ENCODE measurements at regions not wholly inside any gene's neighbourhood (a gene's known extent, or its start where the extent isn't known, plus 50 kb on each side); places are given as distances from the start of the nearest gene placed in this dataset.

DNA sequence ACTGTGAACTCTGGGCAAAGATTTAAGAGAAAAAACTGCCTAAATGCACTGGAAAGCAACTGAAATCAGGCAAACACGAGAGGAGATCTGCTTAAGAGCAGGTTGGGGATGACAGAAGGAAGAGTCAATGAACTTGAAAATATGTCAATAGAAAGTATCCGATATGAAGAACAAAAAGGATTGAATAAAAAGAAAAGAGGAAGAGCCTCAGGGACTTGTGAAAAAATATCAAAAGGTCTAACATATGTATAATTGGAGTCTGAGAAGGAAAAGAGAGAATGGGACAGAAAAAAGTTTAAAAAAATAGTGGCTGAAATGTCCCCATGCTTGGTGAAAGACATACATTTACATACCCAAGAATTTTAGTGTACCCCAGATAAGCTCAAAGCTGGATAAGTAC, 195.5 kb downstream of the COPRS start:
- 81 to 82% methylated on average over 2 of the region's 2 CpGs for WGBS, 2 donors (ENCODE audit: low coverage in 1 of 2)
- Histone ChIP-seq H3K4me1 (no peaks in the 10 kb centered on the region), H3K36me3 (no peaks in the 10 kb centered on the region), H3K4me3 (no peak overlapping the region), H3K9me3 (peaks cover 16 to 20% of the 10 kb centered on the region in 2 donors), H3K27me3 (no peaks in the 10 kb centered on the region), H3K27ac (no peak overlapping the region)
- TF ChIP-seq EP300 (IDR thresholded peaks at IDR 0.05; ENCODE audit: low read depth) (no peak), POLR2A (IDR thresholded peaks at IDR 0.05) (no peak), POLR2AphosphoS5 (IDR thresholded peaks at IDR 0.05) (no peak)
- TF ChIP-seq, protein P1, sequence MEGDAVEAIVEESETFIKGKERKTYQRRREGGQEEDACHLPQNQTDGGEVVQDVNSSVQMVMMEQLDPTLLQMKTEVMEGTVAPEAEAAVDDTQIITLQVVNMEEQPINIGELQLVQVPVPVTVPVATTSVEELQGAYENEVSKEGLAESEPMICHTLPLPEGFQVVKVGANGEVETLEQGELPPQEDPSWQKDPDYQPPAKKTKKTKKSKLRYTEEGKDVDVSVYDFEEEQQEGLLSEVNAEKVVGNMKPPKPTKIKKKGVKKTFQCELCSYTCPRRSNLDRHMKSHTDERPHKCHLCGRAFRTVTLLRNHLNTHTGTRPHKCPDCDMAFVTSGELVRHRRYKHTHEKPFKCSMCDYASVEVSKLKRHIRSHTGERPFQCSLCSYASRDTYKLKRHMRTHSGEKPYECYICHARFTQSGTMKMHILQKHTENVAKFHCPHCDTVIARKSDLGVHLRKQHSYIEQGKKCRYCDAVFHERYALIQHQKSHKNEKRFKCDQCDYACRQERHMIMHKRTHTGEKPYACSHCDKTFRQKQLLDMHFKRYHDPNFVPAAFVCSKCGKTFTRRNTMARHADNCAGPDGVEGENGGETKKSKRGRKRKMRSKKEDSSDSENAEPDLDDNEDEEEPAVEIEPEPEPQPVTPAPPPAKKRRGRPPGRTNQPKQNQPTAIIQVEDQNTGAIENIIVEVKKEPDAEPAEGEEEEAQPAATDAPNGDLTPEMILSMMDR (IDR thresholded peaks at IDR 0.05) = no peak
- intact Hi-C loops (cut with DNase I; ENCODE audit: low total_unique reads) = no loop called here
- DNase-seq = no peak
- in situ Hi-C loops (cut with MboI; ENCODE audit: low pct_ligation_motif_present in 1 of 4, low pct_unique_long_range_greater_than_20kb in 1 of 4, low sequenced_read_pairs in 3 of 4) = no loop called here

DNA sequence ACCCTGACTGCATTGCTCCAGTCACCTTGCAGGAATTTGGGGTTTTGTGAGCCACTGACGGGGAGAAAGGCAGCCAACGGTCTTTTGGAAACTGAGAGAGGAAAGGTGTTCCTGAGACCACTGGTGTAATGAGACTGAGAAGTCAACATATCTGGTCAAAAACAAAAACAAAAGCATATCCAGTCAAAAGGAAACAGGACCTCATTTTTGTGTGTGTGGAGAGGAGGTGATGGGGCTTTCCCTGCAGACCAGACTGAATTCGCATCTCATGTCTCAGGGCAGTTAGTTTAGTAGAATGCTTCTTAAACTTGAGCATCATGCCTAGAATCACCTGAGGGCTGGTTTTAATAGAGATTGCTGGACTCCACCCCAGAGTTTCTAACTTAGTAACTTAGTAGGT, 198.4 kb downstream of the COPRS start:
- no peaks in the 10 kb centered on the region for H3K4me1 ChIP-seq
- WGBS, 2 donors (ENCODE audit: low coverage in 1 of 2) = 79% methylated on average over 3 of the region's 3 CpGs; no CpG with 5 or more reads in 1 of the 2 donors
- TF ChIP-seq, protein P1 (IDR thresholded peaks at IDR 0.05) = no peak
- TF ChIP-seq POLR2A (IDR thresholded peaks at IDR 0.05) (no peak), EP300 (IDR thresholded peaks at IDR 0.05; ENCODE audit: low read depth) (no peak), POLR2AphosphoS5 (IDR thresholded peaks at IDR 0.05) (no peak)
- H3K9me3 ChIP-seq = peaks cover 16 to 20% of the 10 kb centered on the region in 2 donors
- no peak overlapping the region for H3K4me3 ChIP-seq
- intact Hi-C loops (cut with DNase I; ENCODE audit: low total_unique reads) (no loop called here), in situ Hi-C loops (cut with MboI; ENCODE audit: low pct_ligation_motif_present in 1 of 4, low pct_unique_long_range_greater_than_20kb in 1 of 4, low sequenced_read_pairs in 3 of 4) (no loop called here)
- H3K27ac ChIP-seq = no peak overlapping the region
- no peak for DNase-seq
- no peaks in the 10 kb centered on the region for H3K27me3 ChIP-seq
- no peaks in the 10 kb centered on the region for H3K36me3 ChIP-seq

DNA sequence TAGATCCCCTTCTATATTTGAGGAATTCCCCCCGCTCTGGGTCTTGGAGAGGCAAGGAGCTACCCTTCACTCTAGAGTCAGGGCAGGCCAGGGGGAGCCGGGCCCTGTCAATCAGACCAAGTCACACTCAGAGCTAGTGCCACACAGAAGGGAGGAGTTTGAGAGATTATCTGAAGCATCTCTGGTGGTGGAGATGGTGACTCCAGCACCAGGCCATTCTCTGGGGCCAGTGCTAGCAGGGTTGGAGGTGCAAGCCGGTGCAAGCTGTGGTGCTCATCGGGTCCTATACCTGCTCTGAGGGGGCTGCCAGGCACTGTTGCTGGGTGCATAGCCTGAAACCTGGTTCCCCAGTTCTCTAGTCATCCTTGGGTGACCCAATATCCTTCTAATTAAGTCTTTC, 201.2 kb downstream of the COPRS start:
- Histone ChIP-seq H3K27me3 (no peaks in the 10 kb centered on the region), H3K4me3 (no peak overlapping the region), H3K9me3 (peaks cover 3 to 4% of the 10 kb centered on the region in 2 donors), H3K27ac (no peak overlapping the region), H3K4me1 (no peaks in the 10 kb centered on the region), H3K36me3 (no peaks in the 10 kb centered on the region)
- in situ Hi-C loops (cut with MboI; ENCODE audit: low pct_ligation_motif_present in 1 of 4, low pct_unique_long_range_greater_than_20kb in 1 of 4, low sequenced_read_pairs in 3 of 4) (no loop called here), intact Hi-C loops (cut with DNase I; ENCODE audit: low total_unique reads) (no loop called here)
- no peak for TF ChIP-seq EP300 (IDR thresholded peaks at IDR 0.05; ENCODE audit: low read depth)
- no peak for TF ChIP-seq POLR2A (IDR thresholded peaks at IDR 0.05)
- TF ChIP-seq POLR2AphosphoS5 (IDR thresholded peaks at IDR 0.05) = no peak
- TF ChIP-seq, protein P1 (IDR thresholded peaks at IDR 0.05) = no peak
- no peak for DNase-seq
- WGBS, 2 donors (ENCODE audit: low coverage in 1 of 2) = 92% methylated on average over 4 of the region's 4 CpGs; no CpG with 5 or more reads in 1 of the 2 donors

DNA sequence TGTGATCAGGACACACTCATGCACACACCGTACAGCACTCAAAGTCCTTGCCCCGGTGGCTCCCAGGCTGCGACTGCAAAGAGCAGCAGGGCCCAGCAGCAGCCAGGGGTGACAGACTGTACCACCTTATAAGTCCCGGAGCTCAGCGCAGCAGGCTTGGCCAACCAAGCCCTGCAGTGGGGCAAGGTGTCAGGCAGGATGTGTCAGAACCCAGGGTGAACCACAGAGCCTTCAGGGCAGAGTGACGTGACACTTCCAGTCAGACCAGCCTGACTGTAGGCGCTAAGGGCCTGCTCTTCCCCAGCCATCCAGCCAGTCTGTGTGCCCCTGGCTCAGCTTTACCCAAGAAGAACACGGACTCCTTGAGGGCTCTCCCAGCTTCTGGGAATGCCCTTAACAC, 204.1 kb downstream of the COPRS start:
- in situ Hi-C loops (cut with MboI; ENCODE audit: low pct_ligation_motif_present in 1 of 4, low pct_unique_long_range_greater_than_20kb in 1 of 4, low sequenced_read_pairs in 3 of 4) (no loop called here), intact Hi-C loops (cut with DNase I; ENCODE audit: low total_unique reads) (no loop called here)
- Histone ChIP-seq H3K4me3 (no peak overlapping the region), H3K27ac (no peak overlapping the region), H3K27me3 (no peaks in the 10 kb centered on the region), H3K9me3 (no peaks in the 10 kb centered on the region), H3K4me1 (no peaks in the 10 kb centered on the region), H3K36me3 (no peaks in the 10 kb centered on the region)
- 84% methylated on average over 6 of the region's 8 CpGs; no CpG with 5 or more reads in 1 of the 2 donors for WGBS, 2 donors (ENCODE audit: low coverage in 1 of 2)
- TF ChIP-seq, protein P1 (IDR thresholded peaks at IDR 0.05) = no peak
- no peak for DNase-seq
